ENCODE measurements at regions not wholly inside any gene's neighbourhood (a gene's known extent, or its start where the extent isn't known, plus 50 kb on each side); places are given as distances from the start of the nearest gene placed in this dataset.

DNA sequence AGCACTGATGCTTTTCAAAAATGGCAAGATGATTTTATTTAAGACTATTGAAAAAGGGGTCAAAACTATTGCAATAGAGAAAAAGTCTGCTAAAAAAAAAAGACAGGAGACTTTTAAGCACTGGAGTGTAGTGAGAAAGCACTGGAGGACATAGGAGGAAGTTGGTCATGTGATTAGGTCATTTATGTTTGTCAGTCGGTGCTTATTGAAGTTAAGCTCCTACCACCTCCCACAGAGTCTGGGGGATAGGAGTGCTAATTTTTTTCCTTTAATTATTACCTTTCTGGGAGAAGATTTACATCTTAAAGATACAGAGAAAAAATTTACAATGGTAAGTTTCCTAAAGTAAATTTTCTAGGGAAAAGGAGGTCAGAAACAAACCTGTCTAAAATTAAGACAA lies 80.2 kb upstream of the TMEM229A start:
- Histone ChIP-seq H3K4me3 (ENCODE audit: low read depth in 2 of 2, low read length in 1 of 2) (no peak overlapping the region), H3K9me2 (0 out of 2 replicates have a peak, but pooled peaks cover 4% of the 10 kb centered on the region), H2AFZ (ENCODE audit: low read depth) (no peak overlapping the region), H4K20me1 (ENCODE audit: insufficient read depth) (no peaks in the 10 kb centered on the region), H3K9me3 (peaks cover 4% of the 10 kb centered on the region; the same call in 1 of the 2 replicates), H3K27ac (ENCODE audit: low read depth in 2 of 2, low read length in 1 of 2) (no peak overlapping the region), H3K9ac (no peak overlapping the region), H3F3A (replicated peaks; ENCODE audit: insufficient read depth) (no peaks in the 10 kb centered on the region), H3K36me3 (replicated peaks in 1 of 2; ENCODE audit: control insufficient read depth in 1 of 2, insufficient read depth in 2 of 2, low read length in 1 of 2) (no peaks in the 10 kb centered on the region), H3K79me2 (ENCODE audit: insufficient read depth) (no peaks in the 10 kb centered on the region), H3K4me2 (no peak overlapping the region), H3K27me3 (ENCODE audit: insufficient read depth) (no peaks in the 10 kb centered on the region), H3K4me1 (ENCODE audit: control insufficient read depth in 1 of 2, insufficient read depth in 2 of 2, low read depth in 1 of 2, low read length in 1 of 2) (no peaks in the 10 kb centered on the region; a peak in 2 of 4 replicates)
- 52% methylated on average over 1 of the region's 1 CpG for WGBS (ENCODE audit: low lambda C conversion rate)
- ChIA-PET POLR2A (no interaction called here), CTCF (interaction anchor here (0.7 to 2.7 kb wide), 7 partner anchors 8 to 742 kb away, joined by 3 to 16 read pairs (median 4); no protein-coding TSS in a partner anchor)
- no peak for TF ChIP-seq MXI1 (IDR thresholded peaks at IDR 0.05; ENCODE audit: low read depth, low read length)
- TF ChIP-seq, protein P1, sequence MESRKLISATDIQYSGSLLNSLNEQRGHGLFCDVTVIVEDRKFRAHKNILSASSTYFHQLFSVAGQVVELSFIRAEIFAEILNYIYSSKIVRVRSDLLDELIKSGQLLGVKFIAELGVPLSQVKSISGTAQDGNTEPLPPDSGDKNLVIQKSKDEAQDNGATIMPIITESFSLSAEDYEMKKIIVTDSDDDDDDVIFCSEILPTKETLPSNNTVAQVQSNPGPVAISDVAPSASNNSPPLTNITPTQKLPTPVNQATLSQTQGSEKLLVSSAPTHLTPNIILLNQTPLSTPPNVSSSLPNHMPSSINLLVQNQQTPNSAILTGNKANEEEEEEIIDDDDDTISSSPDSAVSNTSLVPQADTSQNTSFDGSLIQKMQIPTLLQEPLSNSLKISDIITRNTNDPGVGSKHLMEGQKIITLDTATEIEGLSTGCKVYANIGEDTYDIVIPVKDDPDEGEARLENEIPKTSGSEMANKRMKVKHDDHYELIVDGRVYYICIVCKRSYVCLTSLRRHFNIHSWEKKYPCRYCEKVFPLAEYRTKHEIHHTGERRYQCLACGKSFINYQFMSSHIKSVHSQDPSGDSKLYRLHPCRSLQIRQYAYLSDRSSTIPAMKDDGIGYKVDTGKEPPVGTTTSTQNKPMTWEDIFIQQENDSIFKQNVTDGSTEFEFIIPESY (IDR thresholded peaks at IDR 0.05; ENCODE audit: borderline replicate concordance, low read depth), result no peak
- TF ChIP-seq SMC3 (IDR thresholded peaks at IDR 0.05; ENCODE audit: low read depth, low read length), result no peak
- TF ChIP-seq, protein P2, sequence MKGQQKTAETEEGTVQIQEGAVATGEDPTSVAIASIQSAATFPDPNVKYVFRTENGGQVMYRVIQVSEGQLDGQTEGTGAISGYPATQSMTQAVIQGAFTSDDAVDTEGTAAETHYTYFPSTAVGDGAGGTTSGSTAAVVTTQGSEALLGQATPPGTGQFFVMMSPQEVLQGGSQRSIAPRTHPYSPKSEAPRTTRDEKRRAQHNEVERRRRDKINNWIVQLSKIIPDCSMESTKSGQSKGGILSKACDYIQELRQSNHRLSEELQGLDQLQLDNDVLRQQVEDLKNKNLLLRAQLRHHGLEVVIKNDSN (IDR thresholded peaks at IDR 0.05; ENCODE audit: borderline replicate concordance, low read depth), result no peak
- TF ChIP-seq REST (IDR thresholded peaks at IDR 0.05; ENCODE audit: low read depth, low read length), result no peak
- no peak for TF ChIP-seq EP300 (IDR thresholded peaks at IDR 0.05; ENCODE audit: borderline replicate concordance in 1 of 2, low read depth in 1 of 2, low read length in 1 of 2)
- TF ChIP-seq CHD2 (IDR thresholded peaks at IDR 0.05; ENCODE audit: low read length, partially characterized antibody), result no peak
- TF ChIP-seq RCOR1 (IDR thresholded peaks at IDR 0.05; ENCODE audit: low read length), result no peak
- TF ChIP-seq, protein P3, sequence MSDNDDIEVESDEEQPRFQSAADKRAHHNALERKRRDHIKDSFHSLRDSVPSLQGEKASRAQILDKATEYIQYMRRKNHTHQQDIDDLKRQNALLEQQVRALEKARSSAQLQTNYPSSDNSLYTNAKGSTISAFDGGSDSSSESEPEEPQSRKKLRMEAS (IDR thresholded peaks at IDR 0.05; ENCODE audit: low read depth), result no peak
- DNase-seq, result no peak

GRCh38 chr7:124106575-124106974 lies 73.7 kb upstream of the TMEM229A start:
- Histone ChIP-seq H3K9me2 (no peaks in the 10 kb centered on the region), H3K27ac (ENCODE audit: low read depth in 2 of 2, low read length in 1 of 2) (no peak overlapping the region), H3K79me2 (ENCODE audit: insufficient read depth) (no peaks in the 10 kb centered on the region), H3K4me2 (no peak overlapping the region), H3K9me3 (no peaks in the 10 kb centered on the region), H3K4me3 (ENCODE audit: low read depth in 2 of 2, low read length in 1 of 2) (no peak overlapping the region), H2AFZ (ENCODE audit: low read depth) (no peak overlapping the region), H3F3A (replicated peaks; ENCODE audit: insufficient read depth) (no peaks in the 10 kb centered on the region), H3K27me3 (ENCODE audit: insufficient read depth) (no peaks in the 10 kb centered on the region), H4K20me1 (ENCODE audit: insufficient read depth) (no peaks in the 10 kb centered on the region), H3K4me1 (ENCODE audit: control insufficient read depth in 1 of 2, insufficient read depth in 2 of 2, low read depth in 1 of 2, low read length in 1 of 2) (no peaks in the 10 kb centered on the region; a peak in 2 of 4 replicates), H3K36me3 (replicated peaks in 1 of 2; ENCODE audit: control insufficient read depth in 1 of 2, insufficient read depth in 2 of 2, low read length in 1 of 2) (no peaks in the 10 kb centered on the region), H3K9ac (no peak overlapping the region)
- TF ChIP-seq RCOR1 (IDR thresholded peaks at IDR 0.05; ENCODE audit: low read length) (no peak), RAD21 (IDR thresholded peaks at IDR 0.05; ENCODE audit: low read length) (peak; percentile 34; the same call in 1 of the 2 replicates)
- CTCF ChIA-PET, result interaction anchor here (0.8 to 1.2 kb wide), 2 partner anchors 74 to 140 kb away, joined by 3 to 6 read pairs; partner anchors contain the start of gene TMEM229A
- POLR2A ChIA-PET, result no interaction called here
- DNase-seq, result no peak
- 24% methylated on average over 2 of the region's 2 CpGs for WGBS (ENCODE audit: low lambda C conversion rate)

Measured in SK-N-SH (cell line).